Lower lobe of right lung (tissue), 2 donors: ENCODE measurements at regions not wholly inside any gene's neighbourhood (a gene's known extent, or its start where the extent isn't known, plus 50 kb on each side); places are given as distances from the start of the nearest gene placed in this dataset.

Experiments used
- ATAC-seq, 2 donors: fragments of 200-7000 bp; cut with Tn5 transposase; one replicate each; pipeline ENCODE4 v1.9.1; 2020 to 2022; ENCODE audit warnings: mild to moderate bottlenecking in 2 of 2, moderate library complexity in 2 of 2
- DNase-seq: peaks from one replicate; pipeline ENCODE4 v3.0.0-alpha.2; 2020
- H3K27ac ChIP-seq: fragments of 200-600 bp; one replicate; pipeline ENCODE4 v1.8.0; 2022
- H3K27me3 ChIP-seq: fragments of 200-600 bp; one replicate; pipeline ENCODE4 v1.8.0; 2022; ENCODE audit warnings: low read depth
- H3K36me3 ChIP-seq: fragments of 200-600 bp; one replicate; pipeline ENCODE4 v1.8.0; 2022; ENCODE audit warnings: mild to moderate bottlenecking
- H3K4me1 ChIP-seq: fragments of 200-600 bp; one replicate; pipeline ENCODE4 v1.8.0; 2022
- H3K4me3 ChIP-seq: fragments of 200-600 bp; one replicate; pipeline ENCODE4 v1.8.0; 2022; ENCODE audit warnings: mild to moderate bottlenecking
- H3K9me3 ChIP-seq: fragments of 200-600 bp; one replicate; pipeline ENCODE4 v1.8.0; 2022
- CTCF ChIP-seq: fragments of 200-600 bp; IDR thresholded peaks from one replicate; pipeline ENCODE4 v1.8.0; 2022; ENCODE audit warnings: antibody characterized with exemption, mild to moderate bottlenecking
- intact Hi-C: fragments of 100-400 bp; cut with DNase I; formaldehyde crosslinking; loops from one replicate; pipeline ENCODE4 v1.11.0; 2022
- donor health status: DM: no; HTN: yes; CAD: no; lungs with severe emphysema.

- Histone ChIP-seq H3K9me3 (no peaks in the 10 kb centered on the region), H3K27ac (no peak overlapping the region), H3K4me3 (no peak overlapping the region), H3K27me3 (no peaks in the 10 kb centered on the region), H3K4me1 (no peaks in the 10 kb centered on the region), H3K36me3 (no peaks in the 10 kb centered on the region)
- ATAC-seq (no peak), DNase-seq (no peak)
- TF ChIP-seq CTCF: no peak
- intact Hi-C loops: no loop called here
These were observed 106.5 kb upstream of the EFEMP1 start for GRCh38 chr2:56030062-56030461.

GRCh38 chr2:56030901-56031300, 107.3 kb upstream of the EFEMP1 start:
- Histone ChIP-seq H3K36me3 (no peaks in the 10 kb centered on the region), H3K4me1 (no peaks in the 10 kb centered on the region), H3K27me3 (no peaks in the 10 kb centered on the region), H3K4me3 (no peak overlapping the region), H3K27ac (no peak overlapping the region), H3K9me3 (no peaks in the 10 kb centered on the region)
- no peak for ATAC-seq
- no peak for TF ChIP-seq CTCF
- DNase-seq: no peak
- intact Hi-C loops: no loop called here

- Histone ChIP-seq H3K4me3 (no peak overlapping the region), H3K36me3 (no peaks in the 10 kb centered on the region), H3K9me3 (no peaks in the 10 kb centered on the region), H3K27me3 (no peaks in the 10 kb centered on the region), H3K27ac (no peak overlapping the region), H3K4me1 (no peaks in the 10 kb centered on the region)
- intact Hi-C loops: no loop called here
- DNase-seq: no peak
- TF ChIP-seq CTCF: no peak
- no peak for ATAC-seq
These were observed 110.7 kb upstream of the EFEMP1 start for GRCh38 chr2:56034258-56034657.

GRCh38 chr2:56040189-56040588, 116.6 kb upstream of the EFEMP1 start:
- Histone ChIP-seq H3K4me1 (no peaks in the 10 kb centered on the region), H3K4me3 (no peak overlapping the region), H3K9me3 (no peaks in the 10 kb centered on the region), H3K27ac (no peak overlapping the region), H3K36me3 (no peaks in the 10 kb centered on the region), H3K27me3 (no peaks in the 10 kb centered on the region)
- no peak for DNase-seq
- no peak for TF ChIP-seq CTCF
- intact Hi-C loops: no loop called here
- no peak for ATAC-seq

- H3K9me3 ChIP-seq: no peaks in the 10 kb centered on the region
- H3K27ac ChIP-seq: no peak overlapping the region
- no peaks in the 10 kb centered on the region for H3K27me3 ChIP-seq
- DNase-seq: no peak
- no peaks in the 10 kb centered on the region for H3K36me3 ChIP-seq
- no peak for ATAC-seq
- intact Hi-C loops: no loop called here
- no peaks in the 10 kb centered on the region for H3K4me1 ChIP-seq
- TF ChIP-seq CTCF: no peak
- no peak overlapping the region for H3K4me3 ChIP-seq
These were observed 117.3 kb upstream of the EFEMP1 start for GRCh38 chr2:56040834-56041233.

GRCh38 chr2:56047136-56047535, 123.6 kb upstream of the EFEMP1 start:
- Histone ChIP-seq H3K4me3 (no peak overlapping the region), H3K9me3 (no peaks in the 10 kb centered on the region), H3K27ac (no peak overlapping the region), H3K27me3 (no peaks in the 10 kb centered on the region), H3K4me1 (no peaks in the 10 kb centered on the region), H3K36me3 (no peaks in the 10 kb centered on the region)
- intact Hi-C loops: no loop called here
- no peak for TF ChIP-seq CTCF
- ATAC-seq (no peak), DNase-seq (no peak)
